Osteoblast (primary cell): ENCODE measurements at regions not wholly inside any gene's neighbourhood (a gene's known extent, or its start where the extent isn't known, plus 50 kb on each side); places are given as distances from the start of the nearest gene placed in this dataset.
"Not testable (repeated sequence)": the region's sequence is repeated elsewhere in the genome, so short reads cannot be mapped to it uniquely, and the experiment has no call there.

Experiments used
- DNase-seq: peaks from one replicate; pipeline ENCODE4 v3.0.0; 2011; ENCODE audit warnings: low spot score, mixed read lengths; ENCODE audit not compliant: insufficient read length; ENCODE audit errors: missing footprints
- H2AFZ ChIP-seq: 2 replicates; pipeline ENCODE4 v1.6.0; 2011; ENCODE audit warnings: mild to moderate bottlenecking, low read length
- H3K27ac ChIP-seq: 2 replicates; pipeline ENCODE4 v1.5.1; 2011; ENCODE audit warnings: mild to moderate bottlenecking, low read depth, low read length, moderate library complexity
- H3K27me3 ChIP-seq: 2 replicates; pipeline ENCODE4 v1.6.0; 2012; ENCODE audit warnings: mild to moderate bottlenecking, control low read depth, inconsistent platforms, low read length, moderate library complexity; ENCODE audit not compliant: insufficient read depth
- H3K36me3 ChIP-seq: 2 replicates; pipeline ENCODE4 v1.5.1; 2011; ENCODE audit warnings: mild to moderate bottlenecking, low read length, control low read depth, moderate library complexity; ENCODE audit not compliant: insufficient read depth
- H3K4me1 ChIP-seq: 2 replicates; pipeline ENCODE4 v1.5.1; 2011; ENCODE audit warnings: mild to moderate bottlenecking, low read length, control low read depth, moderate library complexity; ENCODE audit not compliant: insufficient read depth
- H3K4me2 ChIP-seq: 2 replicates; pipeline ENCODE4 v1.6.0; 2011; ENCODE audit warnings: mild to moderate bottlenecking, low read length; ENCODE audit not compliant: insufficient read depth
- H3K4me3 ChIP-seq: fragments of 200-600 bp; sonication (generic); 3 replicates; pipeline ENCODE4 v1.5.1; 2012; ENCODE audit warnings: mild to moderate bottlenecking, low read length, inconsistent platforms; ENCODE audit not compliant: insufficient read depth
- H3K79me2 ChIP-seq: 2 replicates; pipeline ENCODE4 v1.6.0; 2012; ENCODE audit warnings: mild to moderate bottlenecking, low read length, control low read depth, inconsistent platforms; ENCODE audit not compliant: insufficient read depth
- H3K9me3 ChIP-seq: 2 replicates; pipeline ENCODE4 v1.5.1; 2011; ENCODE audit warnings: low read depth, low read length, control low read depth
- H4K20me1 ChIP-seq: 2 replicates; pipeline ENCODE4 v1.6.0; 2012; ENCODE audit warnings: mild to moderate bottlenecking, low read length, control low read depth; ENCODE audit not compliant: insufficient read depth
- CTCF ChIP-seq: IDR thresholded peaks from 2 replicates; pipeline ENCODE4 v1.5.1; 2011; ENCODE audit warnings: mild to moderate bottlenecking, low read depth, low read length, moderate library complexity; ENCODE audit errors: extremely low read depth

- no peak for TF ChIP-seq CTCF
- no peaks in the 10 kb centered on the region for H3K9me3 ChIP-seq
- H3K4me1 ChIP-seq, result no peaks in the 10 kb centered on the region
- H3K4me2 ChIP-seq, result no peak overlapping the region
- no peak overlapping the region for H3K4me3 ChIP-seq
- no peaks in the 10 kb centered on the region for H3K79me2 ChIP-seq
- H2AFZ ChIP-seq, result no peak overlapping the region
- H3K27me3 ChIP-seq, result no peaks in the 10 kb centered on the region
- no peaks in the 10 kb centered on the region for H3K36me3 ChIP-seq
- no peak for DNase-seq
- H3K27ac ChIP-seq, result no peak overlapping the region
- no peaks in the 10 kb centered on the region for H4K20me1 ChIP-seq
These were observed 182.4 kb downstream of the RASEF start for GRCh38 chr9:82880336-82881050.

- Histone ChIP-seq H3K27ac (no peak overlapping the region), H3K27me3 (no peaks in the 10 kb centered on the region), H3K36me3 (no peaks in the 10 kb centered on the region), H2AFZ (no peak overlapping the region), H3K4me3 (no peak overlapping the region), H4K20me1 (no peaks in the 10 kb centered on the region), H3K4me2 (no peak overlapping the region), H3K79me2 (no peaks in the 10 kb centered on the region), H3K4me1 (no peaks in the 10 kb centered on the region), H3K9me3 (no peaks in the 10 kb centered on the region)
- DNase-seq, result no peak
- no peak for TF ChIP-seq CTCF
These were observed 180.8 kb downstream of the RASEF start for GRCh38 chr9:82882138-82882537.

- TF ChIP-seq CTCF, result no peak
- no peaks in the 10 kb centered on the region for H4K20me1 ChIP-seq
- no peak for DNase-seq
- H3K9me3 ChIP-seq, result no peaks in the 10 kb centered on the region
- no peak overlapping the region for H2AFZ ChIP-seq
- H3K79me2 ChIP-seq, result no peaks in the 10 kb centered on the region
- H3K4me1 ChIP-seq, result no peaks in the 10 kb centered on the region
- no peak overlapping the region for H3K4me2 ChIP-seq
- no peak overlapping the region for H3K27ac ChIP-seq
- no peaks in the 10 kb centered on the region for H3K27me3 ChIP-seq
- no peak overlapping the region for H3K4me3 ChIP-seq
- no peaks in the 10 kb centered on the region for H3K36me3 ChIP-seq
These were observed 180.2 kb downstream of the RASEF start for GRCh38 chr9:82882748-82883147.

GRCh38 chr9:82883436-82883835, 179.5 kb downstream of the RASEF start:
- H3K4me2 ChIP-seq, result no peak overlapping the region
- no peak overlapping the region for H3K27ac ChIP-seq
- H3K27me3 ChIP-seq, result no peaks in the 10 kb centered on the region
- DNase-seq, result no peak
- H3K36me3 ChIP-seq, result no peaks in the 10 kb centered on the region
- TF ChIP-seq CTCF, result no peak
- no peak overlapping the region for H3K4me3 ChIP-seq
- H4K20me1 ChIP-seq, result no peaks in the 10 kb centered on the region
- H2AFZ ChIP-seq, result no peak overlapping the region
- H3K9me3 ChIP-seq, result no peaks in the 10 kb centered on the region
- no peaks in the 10 kb centered on the region for H3K79me2 ChIP-seq
- H3K4me1 ChIP-seq, result no peaks in the 10 kb centered on the region

- H4K20me1 ChIP-seq, H3K27ac ChIP-seq, H3K4me1 ChIP-seq, DNase-seq, H2AFZ ChIP-seq, H3K27me3 ChIP-seq, H3K9me3 ChIP-seq, H3K4me3 ChIP-seq, H3K79me2 ChIP-seq, H3K4me2 ChIP-seq, H3K36me3 ChIP-seq: not testable (repeated sequence)
These were observed 179.0 kb downstream of the RASEF start for GRCh38 chr9:82883974-82884373.
